Left ventricle myocardium inferior (tissue), 1 donor: ENCODE measurements at regions not wholly inside any gene's neighbourhood (a gene's known extent, or its start where the extent isn't known, plus 50 kb on each side); places are given as distances from the start of the nearest gene placed in this dataset.

Source experiments
- DNase-seq: peaks from one replicate; pipeline ENCODE4 v3.0.0-alpha.2; 2020
- H3K27ac ChIP-seq: fragments of 200-600 bp; replicated peaks from 2 replicates; pipeline ENCODE4 v1.8.0; 2021
- H3K27me3 ChIP-seq: fragments of 200-600 bp; 2 replicates; pipeline ENCODE4 v1.8.0; 2021; ENCODE audit warnings: low read depth
- H3K36me3 ChIP-seq: fragments of 200-600 bp; 2 replicates; pipeline ENCODE4 v1.8.0; 2021
- H3K4me1 ChIP-seq: fragments of 200-600 bp; 2 replicates; pipeline ENCODE4 v1.8.0; 2021
- H3K4me3 ChIP-seq: fragments of 200-600 bp; 2 replicates; pipeline ENCODE4 v1.8.0; 2021; ENCODE audit warnings: mild to moderate bottlenecking, moderate library complexity
- H3K9me3 ChIP-seq: fragments of 200-600 bp; replicated peaks from 2 replicates; pipeline ENCODE4 v1.8.0; 2021
- intact Hi-C: fragments of 100-400 bp; cut with micrococcal nuclease; formaldehyde crosslinking; loops from one replicate; pipeline ENCODE4 v1.11.0; 2022
- TF ChIP-seq, protein P1 (sequence below): fragments of 200-600 bp; IDR thresholded peaks from 2 replicates; pipeline ENCODE4 v1.8.0; 2021; ENCODE audit warnings: antibody characterized with exemption, mild to moderate bottlenecking, borderline replicate concordance
- donor health status: DM: no; HTN: yes; CAD: no; lungs with severe emphysema.

DNA sequence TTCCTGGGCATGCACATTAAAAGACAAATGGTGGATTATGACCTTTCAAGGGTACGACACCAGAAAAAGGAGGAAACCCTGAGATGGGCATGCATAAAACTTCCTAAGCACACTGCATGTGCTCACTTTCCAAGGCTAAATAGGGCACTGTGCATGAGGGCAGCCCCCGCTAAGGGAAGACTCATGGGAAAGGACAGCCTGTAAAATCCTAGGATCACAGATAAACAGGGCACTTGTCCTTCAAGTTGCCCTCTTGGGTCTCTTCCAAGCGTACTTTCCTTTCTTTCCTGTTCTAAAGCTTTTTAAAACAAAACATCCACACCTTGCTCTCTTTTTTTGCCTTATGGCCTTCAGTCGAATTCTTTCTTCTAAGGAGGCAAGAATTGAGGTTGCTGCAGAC lies 106.5 kb upstream of the SYNCRIP start:
- TF ChIP-seq, protein P1, sequence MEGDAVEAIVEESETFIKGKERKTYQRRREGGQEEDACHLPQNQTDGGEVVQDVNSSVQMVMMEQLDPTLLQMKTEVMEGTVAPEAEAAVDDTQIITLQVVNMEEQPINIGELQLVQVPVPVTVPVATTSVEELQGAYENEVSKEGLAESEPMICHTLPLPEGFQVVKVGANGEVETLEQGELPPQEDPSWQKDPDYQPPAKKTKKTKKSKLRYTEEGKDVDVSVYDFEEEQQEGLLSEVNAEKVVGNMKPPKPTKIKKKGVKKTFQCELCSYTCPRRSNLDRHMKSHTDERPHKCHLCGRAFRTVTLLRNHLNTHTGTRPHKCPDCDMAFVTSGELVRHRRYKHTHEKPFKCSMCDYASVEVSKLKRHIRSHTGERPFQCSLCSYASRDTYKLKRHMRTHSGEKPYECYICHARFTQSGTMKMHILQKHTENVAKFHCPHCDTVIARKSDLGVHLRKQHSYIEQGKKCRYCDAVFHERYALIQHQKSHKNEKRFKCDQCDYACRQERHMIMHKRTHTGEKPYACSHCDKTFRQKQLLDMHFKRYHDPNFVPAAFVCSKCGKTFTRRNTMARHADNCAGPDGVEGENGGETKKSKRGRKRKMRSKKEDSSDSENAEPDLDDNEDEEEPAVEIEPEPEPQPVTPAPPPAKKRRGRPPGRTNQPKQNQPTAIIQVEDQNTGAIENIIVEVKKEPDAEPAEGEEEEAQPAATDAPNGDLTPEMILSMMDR: no peak
- Histone ChIP-seq H3K27ac (no peak overlapping the region), H3K4me1 (no peaks in the 10 kb centered on the region), H3K36me3 (no peaks in the 10 kb centered on the region), H3K9me3 (no peaks in the 10 kb centered on the region), H3K27me3 (peaks cover 6% of the 10 kb centered on the region), H3K4me3 (no peak overlapping the region)
- no peak for DNase-seq
- intact Hi-C loops: no loop called here

DNA sequence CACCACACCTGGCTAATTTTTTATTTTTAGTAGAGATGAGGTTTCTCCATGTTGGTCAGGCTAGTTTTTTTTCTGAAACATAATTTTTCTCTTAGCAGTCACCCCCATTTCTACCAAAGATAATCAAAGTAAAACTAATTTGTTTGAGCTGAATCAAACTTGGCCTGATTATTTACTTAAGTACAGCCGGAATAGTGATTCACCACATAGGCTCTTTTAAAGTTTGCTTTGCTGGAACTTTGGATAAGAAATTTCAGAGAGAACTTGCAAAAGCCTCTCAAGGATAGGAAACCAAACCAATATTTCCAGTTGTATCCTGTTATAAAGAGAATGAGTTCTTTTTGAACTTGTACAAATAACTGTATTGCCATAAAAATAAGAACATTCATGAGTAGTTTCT lies 105.0 kb upstream of the SYNCRIP start:
- TF ChIP-seq, protein P1: no peak
- intact Hi-C loops: no loop called here
- peaks cover 6% of the 10 kb centered on the region for H3K27me3 ChIP-seq

DNA sequence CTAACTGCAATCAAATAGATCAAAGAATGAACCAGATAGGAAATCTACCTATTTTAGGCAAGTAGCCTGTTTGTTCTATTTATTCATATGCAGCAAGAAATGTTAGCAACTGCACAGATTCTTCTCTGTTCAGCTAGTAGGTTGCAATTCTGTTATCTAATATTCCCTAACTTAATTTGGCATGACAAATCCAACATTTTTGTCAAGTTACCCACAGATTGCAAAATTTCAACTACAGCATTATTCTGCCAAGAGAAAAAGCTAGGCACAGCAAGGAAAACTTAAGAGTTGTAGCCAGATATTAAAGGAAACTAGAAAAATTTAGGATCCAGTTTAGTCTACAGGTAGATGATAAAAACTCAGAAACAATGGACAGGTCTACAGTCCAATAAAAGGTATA lies 104.4 kb upstream of the SYNCRIP start:
- Histone ChIP-seq H3K27ac (no peak overlapping the region), H3K9me3 (peaks cover 4% of the 10 kb centered on the region), H3K27me3 (peaks cover 6% of the 10 kb centered on the region), H3K36me3 (no peaks in the 10 kb centered on the region), H3K4me3 (no peak overlapping the region), H3K4me1 (no peaks in the 10 kb centered on the region)
- DNase-seq: no peak
- TF ChIP-seq, protein P1: no peak
- intact Hi-C loops: no loop called here

More for the DNA sequence above, 105.0 kb upstream of the SYNCRIP start:
- H3K36me3 ChIP-seq: no peaks in the 10 kb centered on the region
- H3K4me1 ChIP-seq: no peaks in the 10 kb centered on the region
- no peak overlapping the region for H3K27ac ChIP-seq
- no peaks in the 10 kb centered on the region for H3K9me3 ChIP-seq
- no peak for DNase-seq
- no peak overlapping the region for H3K4me3 ChIP-seq

DNA sequence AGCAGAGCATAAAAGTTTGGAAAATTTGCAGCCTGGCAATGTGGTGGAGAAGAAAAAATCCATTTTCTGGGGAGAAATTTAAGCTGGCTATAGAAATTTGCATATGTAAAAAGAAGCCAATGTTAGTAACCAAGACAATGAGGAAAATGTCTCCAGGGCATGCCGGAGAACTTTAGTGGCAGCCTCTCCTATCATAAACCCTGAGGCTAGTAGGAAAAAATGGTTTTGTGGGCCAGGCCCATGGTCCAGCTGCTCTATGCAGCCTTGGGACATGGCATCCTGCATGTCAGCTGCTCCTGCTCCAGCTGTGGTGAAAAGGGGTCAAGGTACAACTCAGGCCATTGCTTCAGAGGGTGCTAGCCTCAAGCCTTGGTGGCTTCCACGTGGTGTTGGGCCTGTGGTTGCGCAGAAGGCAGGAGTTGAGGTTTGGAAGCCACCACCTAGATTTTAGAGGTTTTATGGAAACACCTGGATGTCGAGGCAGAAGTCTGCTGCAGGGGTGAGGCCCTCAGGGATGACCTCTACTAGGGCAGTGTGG lies 101.8 kb upstream of the SYNCRIP start:
- Histone ChIP-seq H3K27ac (no peak overlapping the region), H3K4me1 (no peaks in the 10 kb centered on the region), H3K27me3 (peaks cover 5% of the 10 kb centered on the region), H3K4me3 (no peak overlapping the region), H3K9me3 (peaks cover 5% of the 10 kb centered on the region), H3K36me3 (no peaks in the 10 kb centered on the region)
- TF ChIP-seq, protein P1: no peak
- no peak for DNase-seq
- intact Hi-C loops: no loop called here

DNA sequence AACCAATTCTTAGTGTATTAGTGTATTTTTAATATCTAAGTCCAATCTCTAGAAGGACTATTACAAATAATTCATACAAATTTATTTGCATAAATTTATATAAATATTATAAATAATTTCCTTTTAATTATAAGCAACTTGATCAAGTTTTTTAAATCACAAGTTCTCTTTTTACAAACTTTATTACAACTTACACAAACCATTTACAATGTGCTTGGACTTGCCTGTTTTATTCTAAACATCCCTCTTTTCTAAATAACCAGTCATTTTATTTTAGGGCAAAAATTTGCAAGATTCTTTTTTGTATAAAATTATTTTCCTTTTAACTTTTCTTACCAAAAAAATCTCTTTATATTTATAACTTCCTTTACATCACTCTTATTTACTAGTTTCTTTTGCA lies 83.5 kb upstream of the SYNCRIP start:
- peaks cover 13% of the 10 kb centered on the region for H3K9me3 ChIP-seq
- intact Hi-C loops: no loop called here
- H3K4me3 ChIP-seq: no peak overlapping the region
- no peak overlapping the region for H3K27ac ChIP-seq
- no peak for DNase-seq
- no peaks in the 10 kb centered on the region for H3K27me3 ChIP-seq
- no peaks in the 10 kb centered on the region for H3K36me3 ChIP-seq
- TF ChIP-seq, protein P1: no peak
- no peaks in the 10 kb centered on the region for H3K4me1 ChIP-seq
